SK-N-SH (cell line): ENCODE measurements at regions not wholly inside any gene's neighbourhood (a gene's known extent, or its start where the extent isn't known, plus 50 kb on each side); places are given as distances from the start of the nearest gene placed in this dataset.

ENCODE experiments used
- CTCF ChIA-PET: fragments of 300-600, 350-600 bp; formaldehyde crosslinking; extraction: SDS; loops from one replicate; lab custom pipeline; 2021; lab: Yijun Ruan, JAX
- POLR2A ChIA-PET: fragments of 350-600 bp; sonication (Branson Sonifier 250); formaldehyde crosslinking; extraction: SDS; loops from one replicate; lab custom pipeline; 2020; ENCODE audit warnings: antibody characterized with exemption, inconsistent platforms; lab: Yijun Ruan, JAX
- DNase-seq: peaks from one replicate; pipeline ENCODE4 v3.0.0; 2012
- H2AFZ ChIP-seq: fragments of 200-600 bp; sonication (generic); 2 replicates; pipeline ENCODE4 v1.8.1; 2016; ENCODE audit warnings: antibody characterized with exemption, mild to moderate bottlenecking, low read depth
- H3F3A ChIP-seq: fragments of 200-600 bp; sonication (generic); replicated peaks from 2 replicates; pipeline ENCODE3; 2016; ENCODE audit warnings: antibody characterized with exemption, mild to moderate bottlenecking; ENCODE audit not compliant: insufficient read depth
- H3K27ac ChIP-seq, 2 experiments: fragments of 200-500 bp in 1 of 2; fragments of 200-600 bp in 1 of 2; sonication (Bioruptor generic) in 1 of 2; sonication (generic), shearing (Covaris generic) in 1 of 2; 2 replicates each; pipeline versions ENCODE4 v1.5.1 to v1.6.1; 2014 to 2016; ENCODE audit warnings: low read depth in 2 of 2, inconsistent platforms in 1 of 2, low read length in 1 of 2, mild to moderate bottlenecking in 1 of 2, mixed read lengths in 1 of 2
- H3K27me3 ChIP-seq: fragments of 200-600 bp; sonication (generic), shearing (Covaris generic); 2 replicates; pipeline ENCODE4 v1.6.1; 2016; ENCODE audit warnings: mixed run types; ENCODE audit not compliant: insufficient read depth
- H3K36me3 ChIP-seq, 2 experiments: fragments of 200-500 bp in 1 of 2; fragments of 200-600 bp in 1 of 2; sonication (Bioruptor generic) in 1 of 2; sonication (generic) in 1 of 2; replicated peaks in 1 of 2; 2 replicates each; pipeline versions ENCODE3 to v1.5.1; 2014 to 2016; ENCODE audit warnings: low read length in 1 of 2, mild to moderate bottlenecking in 1 of 2; ENCODE audit not compliant: insufficient read depth in 2 of 2, control insufficient read depth in 1 of 2
- H3K4me1 ChIP-seq, 2 experiments: fragments of 200-500 bp in 1 of 2; fragments of 200-600 bp in 1 of 2; sonication (Bioruptor generic) in 1 of 2; sonication (generic), shearing (Covaris generic) in 1 of 2; 2 replicates each; pipeline versions ENCODE4 v1.5.1 to v1.6.1; 2014 to 2016; ENCODE audit warnings: low read depth in 1 of 2, low read length in 1 of 2, mixed run types in 1 of 2; ENCODE audit not compliant: insufficient read depth in 2 of 2, control insufficient read depth in 1 of 2
- H3K4me2 ChIP-seq: fragments of 200-600 bp; sonication (generic), shearing (Covaris generic); 2 replicates; pipeline ENCODE4 v1.6.1; 2017; ENCODE audit warnings: mixed run types
- H3K4me3 ChIP-seq, 2 experiments: fragments of 200-500 bp in 1 of 2; fragments of 200-600 bp in 1 of 2; sonication (Bioruptor generic) in 1 of 2; sonication (generic), shearing (Covaris generic) in 1 of 2; 2 replicates each; pipeline versions ENCODE4 v1.5.1 to v1.8.1; 2014 to 2016; ENCODE audit warnings: low read depth in 2 of 2, inconsistent platforms in 1 of 2, low read length in 1 of 2, mild to moderate bottlenecking in 1 of 2, mixed read lengths in 1 of 2, moderate library complexity in 1 of 2
- H3K79me2 ChIP-seq: fragments of 200-600 bp; sonication (generic); 2 replicates; pipeline ENCODE4 v1.8.1; 2017; ENCODE audit warnings: mild to moderate bottlenecking; ENCODE audit not compliant: insufficient read depth
- H3K9ac ChIP-seq: fragments of 200-600 bp; sonication (generic); 2 replicates; pipeline ENCODE4 v1.6.1; 2017; ENCODE audit warnings: mixed run types
- H3K9me2 ChIP-seq: fragments of 200-600 bp; sonication (generic); 2 replicates; pipeline ENCODE4 v1.6.1; 2017; ENCODE audit warnings: mixed run types
- H3K9me3 ChIP-seq: fragments of 200-600 bp; sonication (generic); 2 replicates; pipeline ENCODE4 v1.6.1; 2017; ENCODE audit warnings: mixed run types, mild to moderate bottlenecking, moderate library complexity
- H4K20me1 ChIP-seq: fragments of 200-600 bp; sonication (generic); 2 replicates; pipeline ENCODE4 v1.6.1; 2017; ENCODE audit warnings: mild to moderate bottlenecking, mixed run types; ENCODE audit not compliant: insufficient read depth
- EZH2phosphoT487 ChIP-seq: fragments of 200-600 bp; sonication (generic); IDR thresholded peaks from 2 replicates; pipeline ENCODE4 v1.6.1; 2017; ENCODE audit warnings: low read depth, mixed run types, mild to moderate bottlenecking, antibody characterized with exemption, moderate library complexity, borderline replicate concordance
- GATA2 ChIP-seq: sonication (generic); formaldehyde crosslinking; IDR thresholded peaks from 2 replicates; pipeline ENCODE4 v1.5.0; 2020; ENCODE audit warnings: mild to moderate bottlenecking, missing genetic modification reagents
- JUND ChIP-seq: IDR thresholded peaks from 2 replicates; pipeline ENCODE4 v1.4.0; 2012
- MXI1 ChIP-seq: IDR thresholded peaks from 2 replicates; pipeline ENCODE4 v1.6.1; 2012; ENCODE audit warnings: mild to moderate bottlenecking, low read depth, low read length, improper control_type of control experiment
- NRF1 ChIP-seq: IDR thresholded peaks from 2 replicates; pipeline ENCODE4 v1.6.1; 2012; ENCODE audit warnings: low read depth, mild to moderate bottlenecking, low read length
- POLR2AphosphoS5 ChIP-seq: IDR thresholded peaks from 2 replicates; pipeline ENCODE4 v1.6.1; 2012; ENCODE audit warnings: low read depth, low read length
- RCOR1 ChIP-seq: fragments of 150-350 bp; IDR thresholded peaks from 2 replicates; pipeline ENCODE4 v1.6.1; 2017; ENCODE audit warnings: antibody characterized with exemption, low read length
- SMC3 ChIP-seq: IDR thresholded peaks from 2 replicates; pipeline ENCODE4 v1.6.1; 2012; ENCODE audit warnings: low read depth, low read length, improper control_type of control experiment
- TAF1 ChIP-seq: IDR thresholded peaks from 2 replicates; pipeline ENCODE4 v1.6.1; 2012; ENCODE audit warnings: low read depth, mild to moderate bottlenecking, low read length, moderate library complexity, borderline replicate concordance
- YY1 ChIP-seq: IDR thresholded peaks from 2 replicates; pipeline ENCODE4 v1.4.0; 2012; ENCODE audit warnings: low read depth, mild to moderate bottlenecking
- WGBS: methylation state at CpG from one replicate; pipeline ENCODE4 v1.1.6; 2017; ENCODE audit warnings: low lambda C conversion rate; 5-methylcytosine and 5-hydroxymethylcytosine counted together
- TF ChIP-seq, protein P1 (sequence below): IDR thresholded peaks from 2 replicates; pipeline ENCODE4 v1.6.1; 2012; ENCODE audit warnings: mild to moderate bottlenecking, low read depth, low read length, moderate library complexity
- TF ChIP-seq, protein P2 (sequence below): IDR thresholded peaks from 2 replicates; pipeline ENCODE4 v1.4.0; 2012; ENCODE audit warnings: low read depth

DNA sequence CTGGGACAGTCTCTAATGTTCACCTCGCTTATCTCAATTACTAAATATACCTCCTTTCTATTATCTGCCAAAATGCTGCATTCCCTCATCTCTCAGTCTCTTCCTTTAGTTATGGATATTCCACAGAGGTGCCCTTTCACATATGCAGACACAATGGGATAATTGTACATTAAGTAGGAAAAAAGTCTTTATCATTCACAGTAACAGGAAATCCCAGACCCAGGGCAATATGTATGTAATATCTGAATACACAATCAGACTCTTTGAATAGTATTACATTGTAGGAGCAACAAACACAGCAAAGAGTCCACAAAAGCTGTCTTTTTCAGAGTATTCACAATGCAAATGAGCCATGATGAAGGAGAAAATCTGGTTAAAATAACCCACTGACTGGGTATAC is 1399.0 kb upstream of the ZEB2 start:
- Histone ChIP-seq H3K79me2 (no peaks in the 10 kb centered on the region), H4K20me1 (no peaks in the 10 kb centered on the region), H3F3A (no peaks in the 10 kb centered on the region), H3K9me2 (no peaks in the 10 kb centered on the region), H3K9me3 (no peaks in the 10 kb centered on the region), H2AFZ (no peak overlapping the region), H3K27ac (no peak overlapping the region), H3K4me3 (no peak overlapping the region)
- whole genome bisulfite sequencing: 96% methylated on average over 1 of the region's 1 CpG
- TF ChIP-seq GATA2: no peak
- TF ChIP-seq NRF1: no peak
- TF ChIP-seq, all 33 proteins: peak for 0
- ChIA-PET CTCF (interaction anchor here (0.6 kb wide), 2 partner anchors 13 to 1311 kb away, joined by 3 read pairs; no protein-coding TSS in a partner anchor), POLR2A (no interaction called here)
- Histone ChIP-seq H3K36me3 (no peaks in the 10 kb centered on the region), H3K9ac (no peak overlapping the region), H3K27me3 (no peaks in the 10 kb centered on the region), H3K4me1 (peaks cover 0 to 7% of the 10 kb centered on the region in 2 experiments; a peak in 1 of 4 replicates), H3K4me2 (no peak overlapping the region)
- no peak for DNase-seq

DNA sequence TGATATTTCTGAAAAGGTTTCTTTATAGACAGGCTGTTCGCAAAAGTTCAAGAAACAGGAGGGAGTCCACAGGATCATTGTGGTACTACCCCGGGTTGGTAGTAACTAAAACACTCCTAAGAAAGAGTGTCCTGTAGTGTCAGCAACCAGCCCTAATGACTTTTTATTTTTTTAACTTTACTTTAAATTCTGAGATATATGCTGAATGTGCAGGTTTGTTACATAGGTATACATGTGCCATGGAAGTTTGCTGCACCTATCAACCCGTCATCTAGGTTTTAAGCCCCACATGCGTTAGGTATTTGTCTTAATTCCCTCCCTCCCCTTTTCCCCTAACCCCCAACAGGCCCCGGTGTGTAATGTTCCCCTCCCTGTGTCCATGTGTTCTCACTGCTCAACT is 1396.9 kb upstream of the ZEB2 start:
- TF ChIP-seq GATA2: no peak
- TF ChIP-seq, protein P1, sequence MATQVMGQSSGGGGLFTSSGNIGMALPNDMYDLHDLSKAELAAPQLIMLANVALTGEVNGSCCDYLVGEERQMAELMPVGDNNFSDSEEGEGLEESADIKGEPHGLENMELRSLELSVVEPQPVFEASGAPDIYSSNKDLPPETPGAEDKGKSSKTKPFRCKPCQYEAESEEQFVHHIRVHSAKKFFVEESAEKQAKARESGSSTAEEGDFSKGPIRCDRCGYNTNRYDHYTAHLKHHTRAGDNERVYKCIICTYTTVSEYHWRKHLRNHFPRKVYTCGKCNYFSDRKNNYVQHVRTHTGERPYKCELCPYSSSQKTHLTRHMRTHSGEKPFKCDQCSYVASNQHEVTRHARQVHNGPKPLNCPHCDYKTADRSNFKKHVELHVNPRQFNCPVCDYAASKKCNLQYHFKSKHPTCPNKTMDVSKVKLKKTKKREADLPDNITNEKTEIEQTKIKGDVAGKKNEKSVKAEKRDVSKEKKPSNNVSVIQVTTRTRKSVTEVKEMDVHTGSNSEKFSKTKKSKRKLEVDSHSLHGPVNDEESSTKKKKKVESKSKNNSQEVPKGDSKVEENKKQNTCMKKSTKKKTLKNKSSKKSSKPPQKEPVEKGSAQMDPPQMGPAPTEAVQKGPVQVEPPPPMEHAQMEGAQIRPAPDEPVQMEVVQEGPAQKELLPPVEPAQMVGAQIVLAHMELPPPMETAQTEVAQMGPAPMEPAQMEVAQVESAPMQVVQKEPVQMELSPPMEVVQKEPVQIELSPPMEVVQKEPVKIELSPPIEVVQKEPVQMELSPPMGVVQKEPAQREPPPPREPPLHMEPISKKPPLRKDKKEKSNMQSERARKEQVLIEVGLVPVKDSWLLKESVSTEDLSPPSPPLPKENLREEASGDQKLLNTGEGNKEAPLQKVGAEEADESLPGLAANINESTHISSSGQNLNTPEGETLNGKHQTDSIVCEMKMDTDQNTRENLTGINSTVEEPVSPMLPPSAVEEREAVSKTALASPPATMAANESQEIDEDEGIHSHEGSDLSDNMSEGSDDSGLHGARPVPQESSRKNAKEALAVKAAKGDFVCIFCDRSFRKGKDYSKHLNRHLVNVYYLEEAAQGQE: no peak
- no peak for TF ChIP-seq EZH2phosphoT487
- TF ChIP-seq RCOR1: no peak
- no peak overlapping the region for H2AFZ ChIP-seq
- POLR2A ChIA-PET: no interaction called here
- no peaks in the 10 kb centered on the region for H3K9me2 ChIP-seq
- 83% methylated on average over 5 of the region's 5 CpGs for WGBS
- H4K20me1 ChIP-seq: no peaks in the 10 kb centered on the region
- H3K27me3 ChIP-seq: no peaks in the 10 kb centered on the region
- no peak overlapping the region for H3K4me3 ChIP-seq
- no peaks in the 10 kb centered on the region for H3F3A ChIP-seq
- H3K79me2 ChIP-seq: no peaks in the 10 kb centered on the region
- no peaks in the 10 kb centered on the region for H3K9me3 ChIP-seq
- H3K4me2 ChIP-seq: no peak overlapping the region
- no peak overlapping the region for H3K27ac ChIP-seq
- no peaks in the 10 kb centered on the region for H3K36me3 ChIP-seq
- DNase-seq: no peak
- H3K4me1 ChIP-seq: peaks cover 0 to 7% of the 10 kb centered on the region in 2 experiments; a peak in 1 of 4 replicates
- CTCF ChIA-PET: no interaction called here
- no peak overlapping the region for H3K9ac ChIP-seq

GRCh38 chr2:145914716-145915115 is 1394.8 kb upstream of the ZEB2 start:
- Histone ChIP-seq H3K36me3 (no peaks in the 10 kb centered on the region), H3K9me2 (no peaks in the 10 kb centered on the region), H3K79me2 (no peaks in the 10 kb centered on the region), H4K20me1 (no peaks in the 10 kb centered on the region), H3K4me1 (peaks cover 0 to 7% of the 10 kb centered on the region in 2 experiments; a peak in 1 of 4 replicates), H3K9ac (no peak overlapping the region), H3K27ac (no peak overlapping the region), H3K4me3 (no peak overlapping the region), H2AFZ (no peak overlapping the region), H3F3A (no peaks in the 10 kb centered on the region), H3K9me3 (no peaks in the 10 kb centered on the region), H3K27me3 (no peaks in the 10 kb centered on the region), H3K4me2 (no peak overlapping the region)
- ChIA-PET CTCF (no interaction called here), POLR2A (no interaction called here)
- no peak for TF ChIP-seq POLR2AphosphoS5
- TF ChIP-seq, protein P2, sequence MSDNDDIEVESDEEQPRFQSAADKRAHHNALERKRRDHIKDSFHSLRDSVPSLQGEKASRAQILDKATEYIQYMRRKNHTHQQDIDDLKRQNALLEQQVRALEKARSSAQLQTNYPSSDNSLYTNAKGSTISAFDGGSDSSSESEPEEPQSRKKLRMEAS: no peak
- TF ChIP-seq JUND: no peak
- no peak for TF ChIP-seq MXI1
- TF ChIP-seq RCOR1: no peak
- TF ChIP-seq SMC3: no peak
- TF ChIP-seq, protein P1: no peak
- no peak for TF ChIP-seq YY1
- no peak for TF ChIP-seq TAF1
- no peak for DNase-seq
- WGBS: 47% methylated on average over 4 of the region's 4 CpGs
